Esophagus squamous epithelium (tissue), 4 donors: ENCODE measurements at regions not wholly inside any gene's neighbourhood (a gene's known extent, or its start where the extent isn't known, plus 50 kb on each side); places are given as distances from the start of the nearest gene placed in this dataset.

Experiments
- CTCF ChIP-seq, 6 experiments: fragments of 450-650 bp in 4 of 6; fragments of 200-600 bp in 2 of 6; sonication (generic) in 2 of 6; IDR thresholded peaks; one replicate each; pipeline ENCODE4 v1.5.1; 2016 to 2019; ENCODE audit warnings: antibody characterized with exemption in 6 of 6, mild to moderate bottlenecking in 4 of 6, moderate library complexity in 4 of 6
- POLR2A ChIP-seq, 4 donors: fragments of 450-650 bp; IDR thresholded peaks; one replicate each; pipeline ENCODE4 v1.6.1; 2017; ENCODE audit warnings: antibody characterized with exemption in 4 of 4, mild to moderate bottlenecking in 4 of 4, moderate library complexity in 3 of 4

- no peak for TF ChIP-seq CTCF (IDR thresholded peaks at IDR 0.05)
- TF ChIP-seq POLR2A (IDR thresholded peaks at IDR 0.05), result no peak
Measured at GRCh38 chr4:17285747-17286146, 226.1 kb downstream of the QDPR start.
